DMS153 (cell line): ENCODE measurements at regions not wholly inside any gene's neighbourhood (a gene's known extent, or its start where the extent isn't known, plus 50 kb on each side); places are given as distances from the start of the nearest gene placed in this dataset.
"Not testable (repeated sequence)": the region's sequence is repeated elsewhere in the genome, so short reads cannot be mapped to it uniquely, and the experiment has no call there.

Experiments
- DNase-seq: peaks from one replicate; lab custom pipeline; 2025; lab: John Stamatoyannopoulos, UW

DNA sequence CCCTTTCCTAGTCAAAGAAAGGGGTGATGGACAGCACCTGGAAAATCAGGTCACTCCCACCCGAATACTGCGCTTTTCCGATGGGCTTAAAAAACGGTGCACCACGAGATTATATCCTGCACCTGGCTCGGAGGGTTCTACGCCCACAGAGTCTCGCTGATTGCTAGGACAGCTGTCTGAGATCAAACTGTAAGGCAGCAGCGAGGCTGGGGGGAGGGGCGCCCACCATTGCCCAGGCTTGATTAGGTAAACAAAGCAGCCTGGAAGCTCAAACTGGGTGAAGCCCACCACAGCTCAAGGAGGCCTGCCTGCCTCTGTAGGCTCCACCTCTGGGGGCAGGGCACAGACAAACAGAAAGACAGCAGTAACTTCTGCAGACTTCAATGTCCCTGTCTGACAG lies 783.4 kb downstream of the NSUN3 start:
- DNase-seq, result not testable (repeated sequence)

DNA sequence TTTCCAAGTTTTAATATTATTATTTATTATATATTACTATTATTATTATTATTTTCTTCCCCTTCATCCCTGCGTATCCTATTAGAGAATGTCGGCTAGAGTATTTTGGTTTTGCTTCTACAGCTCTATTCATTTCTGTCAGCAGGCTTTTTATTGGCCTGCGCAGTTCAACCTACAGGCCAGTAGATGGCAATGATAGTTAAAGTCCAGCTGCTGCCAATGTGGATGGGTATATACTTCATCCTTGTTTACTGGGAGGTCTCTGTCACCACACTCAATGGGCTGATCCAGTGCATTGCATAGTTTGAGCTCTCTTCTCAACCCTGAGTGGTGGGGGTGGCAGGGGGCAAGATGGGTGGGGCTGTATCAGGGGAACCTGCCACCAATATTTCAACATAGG lies 799.8 kb downstream of the NSUN3 start:
- no peak for DNase-seq

DNA sequence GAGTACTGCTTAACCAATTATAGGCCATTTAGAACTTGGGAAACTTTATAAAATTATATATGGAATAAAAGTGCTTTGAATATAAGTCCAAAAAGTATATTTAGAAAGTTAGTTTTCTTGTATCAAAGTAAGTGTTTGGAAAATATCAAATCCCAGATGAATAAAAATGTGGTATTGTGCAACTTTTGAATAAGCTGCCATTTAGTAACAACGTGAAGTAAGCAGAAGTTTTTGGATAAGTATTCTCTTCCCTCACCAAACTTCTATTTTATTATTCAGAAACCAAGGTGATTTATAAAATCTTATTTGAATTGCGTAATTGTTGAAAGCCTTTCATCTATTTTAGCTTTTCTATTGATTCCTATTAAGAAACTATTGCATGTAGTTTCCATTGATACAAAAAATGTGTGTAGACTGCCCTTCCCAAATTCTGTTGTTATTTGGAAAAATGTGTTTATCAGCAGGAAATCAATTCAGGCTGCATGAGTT lies 806.2 kb downstream of the NSUN3 start:
- DNase-seq, result no peak

DNA sequence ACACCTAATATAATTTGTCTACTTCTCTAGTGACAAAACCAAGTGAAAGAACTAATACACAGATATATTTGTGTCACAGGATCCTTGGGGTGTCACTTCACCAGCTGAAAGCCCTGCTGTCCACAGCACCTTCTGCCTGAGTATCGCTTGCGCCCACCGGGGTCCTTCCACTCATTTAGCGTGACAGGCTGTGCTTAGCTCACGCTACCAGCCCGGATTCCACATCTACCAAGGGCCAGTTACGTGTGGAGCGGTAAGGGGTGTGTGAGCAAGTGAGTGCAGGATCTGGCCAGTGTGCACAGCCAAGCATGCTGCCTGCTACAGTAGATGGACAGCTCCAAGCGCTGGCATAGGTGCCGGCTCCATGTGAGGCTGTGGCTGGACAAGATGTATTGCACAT lies 810.9 kb downstream of the NSUN3 start:
- no peak for DNase-seq

DNA sequence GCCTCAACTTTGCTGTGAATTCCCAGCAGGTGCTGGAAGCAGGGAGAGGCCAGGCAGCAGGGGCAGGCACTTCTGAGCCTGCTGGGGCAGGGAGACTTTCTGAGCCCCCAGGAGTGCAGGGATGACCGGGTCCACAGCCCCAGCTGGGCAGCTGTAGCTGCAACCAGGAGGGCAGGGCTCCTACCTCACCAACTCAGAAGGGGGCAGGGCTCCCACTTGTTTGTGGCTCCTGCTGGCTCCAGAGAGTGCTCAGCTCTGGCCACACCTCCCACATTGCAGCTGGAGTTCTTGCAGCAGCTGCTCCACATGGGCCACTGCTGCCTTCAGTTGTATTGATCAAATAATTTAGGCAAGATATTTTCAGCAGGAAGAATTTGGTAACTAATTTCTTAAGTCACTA lies 812.3 kb downstream of the NSUN3 start:
- DNase-seq, result no peak

DNA sequence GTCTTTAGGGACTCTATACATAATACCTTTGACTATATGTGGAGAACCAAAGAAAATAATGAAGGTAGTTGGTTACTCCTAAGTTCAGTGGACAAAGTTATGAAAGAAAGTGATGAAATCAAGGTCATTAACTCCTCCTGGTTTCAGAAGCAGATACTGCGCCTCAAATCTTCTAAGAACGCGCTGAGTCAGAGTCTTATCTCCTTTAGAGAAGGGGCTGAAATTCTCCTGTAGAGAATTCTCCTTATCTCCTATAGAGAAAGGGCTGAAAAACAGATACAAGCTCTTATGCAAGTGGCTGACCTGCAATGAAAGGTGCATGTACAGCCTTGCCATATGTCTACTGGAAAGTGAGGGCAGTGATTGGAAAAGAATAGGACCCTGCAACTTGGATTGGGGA lies 824.2 kb downstream of the NSUN3 start:
- DNase-seq, result no peak

DNA sequence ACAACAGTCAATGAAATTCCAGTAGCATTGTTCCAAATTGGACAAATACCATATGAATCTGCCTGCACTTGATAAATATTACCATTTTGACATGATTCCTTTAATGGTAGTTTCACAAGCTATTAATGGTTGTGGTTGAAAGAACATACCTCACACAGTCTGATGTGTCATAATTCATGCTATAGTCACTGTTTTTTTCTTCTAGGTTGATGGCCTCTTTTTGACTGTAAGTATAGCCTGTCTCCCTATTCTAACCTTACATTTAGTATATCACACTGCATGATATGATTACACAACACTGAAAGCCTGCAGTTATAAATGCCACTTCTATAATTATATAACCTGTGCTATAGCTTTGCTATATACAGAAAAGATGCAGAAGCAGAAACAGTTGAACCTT lies 834.1 kb downstream of the NSUN3 start:
- DNase-seq, result no peak

DNA sequence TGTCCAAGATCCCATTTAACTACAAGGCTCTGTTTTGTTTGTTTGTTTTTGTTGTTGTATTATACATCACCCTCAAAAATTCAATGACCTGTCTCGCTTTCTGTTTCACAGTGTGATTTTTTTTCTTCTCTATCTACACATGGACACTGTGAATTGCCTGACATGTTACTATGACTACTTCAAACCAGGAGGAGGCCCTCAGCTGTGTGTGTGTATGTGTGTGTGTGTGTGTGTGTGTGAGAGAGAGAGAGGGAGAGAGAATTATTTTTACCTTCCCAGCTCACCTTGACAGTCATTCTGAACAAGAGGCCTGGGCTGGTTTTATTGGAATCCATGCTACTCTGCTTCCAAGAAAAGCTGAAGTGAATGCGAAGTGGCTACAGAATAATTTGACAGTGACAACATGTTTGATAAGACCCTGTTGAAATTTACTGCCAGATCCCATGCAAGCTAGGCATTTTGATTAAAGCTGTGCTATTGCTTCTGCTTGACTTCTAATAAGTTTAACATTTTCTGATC lies 841.4 kb downstream of the NSUN3 start:
- DNase-seq, result no peak

DNA sequence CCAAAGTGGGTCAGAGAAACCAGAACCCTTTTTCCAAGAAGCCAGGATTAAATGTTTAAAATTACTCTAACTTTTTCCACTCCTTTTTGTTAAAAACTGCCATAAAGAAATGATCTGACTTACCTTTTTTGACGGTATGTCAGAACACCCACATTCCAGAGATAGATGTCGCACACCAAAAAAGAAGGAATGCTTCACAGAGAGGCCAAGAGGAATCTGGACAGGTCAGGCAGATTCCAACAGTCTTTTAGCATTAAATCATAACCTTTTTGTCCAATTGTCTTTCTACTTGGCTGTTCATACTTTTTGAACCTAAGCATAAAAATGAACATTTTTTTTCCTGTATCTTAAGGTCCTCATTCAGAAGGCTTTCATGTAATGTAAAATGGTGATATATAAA lies 846.9 kb downstream of the NSUN3 start:
- DNase-seq, result no peak

DNA sequence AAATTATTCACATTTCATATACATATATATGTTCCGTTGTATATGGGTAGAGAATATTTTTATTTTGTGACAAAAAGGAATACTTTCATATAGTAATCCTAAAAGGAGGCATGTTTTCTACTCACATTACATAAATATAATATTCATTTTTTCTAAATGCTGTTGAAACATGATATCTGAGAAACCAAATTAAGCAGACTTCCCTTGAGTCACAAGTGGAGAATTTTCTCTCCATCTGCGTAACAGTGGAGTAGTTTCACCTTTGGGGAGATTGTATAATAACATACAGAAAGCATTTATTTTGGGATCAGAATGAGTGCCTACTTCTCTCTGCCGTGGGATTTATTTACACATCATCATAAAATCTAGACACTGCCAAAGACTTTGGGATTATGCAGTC lies 849.8 kb downstream of the NSUN3 start:
- DNase-seq, result no peak

DNA sequence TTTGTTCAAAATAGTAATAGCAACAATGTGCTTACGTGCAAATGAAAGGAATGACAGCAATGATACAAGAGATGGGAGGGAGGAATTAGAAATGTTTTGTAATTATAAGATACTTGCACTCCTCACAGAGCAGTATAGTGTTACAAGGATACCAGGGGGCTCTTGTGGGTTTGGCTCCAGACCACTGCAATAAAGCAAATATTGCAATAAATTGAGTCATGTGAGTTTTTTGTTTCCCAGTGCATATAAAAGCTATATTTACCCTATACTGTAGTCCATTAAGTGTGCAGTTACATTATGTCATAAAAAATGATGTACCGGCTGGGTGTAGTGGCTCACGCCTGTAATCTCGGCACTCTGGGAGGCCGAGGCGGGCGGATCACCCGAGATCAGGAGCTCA lies 864.3 kb downstream of the NSUN3 start:
- DNase-seq, result no peak

DNA sequence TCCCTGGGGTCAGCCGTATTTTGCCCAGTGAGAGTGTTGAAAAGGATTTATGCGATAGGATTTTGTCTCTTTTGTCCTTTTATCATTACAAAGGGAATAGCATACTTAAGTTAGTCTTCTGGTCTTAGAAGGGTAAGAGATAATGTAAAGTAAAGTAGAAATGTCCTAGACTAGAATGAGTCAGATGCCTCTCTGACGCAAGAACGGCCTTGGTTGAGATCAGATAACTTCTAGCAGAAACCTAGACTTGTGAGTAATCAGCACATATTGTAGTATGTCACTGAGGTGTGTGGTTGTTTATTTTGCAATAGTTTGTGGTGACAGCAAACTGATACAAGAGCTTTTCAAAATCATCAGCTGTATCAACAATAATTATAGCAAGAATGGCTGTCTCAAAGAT lies 866.1 kb downstream of the NSUN3 start:
- DNase-seq, result no peak

DNA sequence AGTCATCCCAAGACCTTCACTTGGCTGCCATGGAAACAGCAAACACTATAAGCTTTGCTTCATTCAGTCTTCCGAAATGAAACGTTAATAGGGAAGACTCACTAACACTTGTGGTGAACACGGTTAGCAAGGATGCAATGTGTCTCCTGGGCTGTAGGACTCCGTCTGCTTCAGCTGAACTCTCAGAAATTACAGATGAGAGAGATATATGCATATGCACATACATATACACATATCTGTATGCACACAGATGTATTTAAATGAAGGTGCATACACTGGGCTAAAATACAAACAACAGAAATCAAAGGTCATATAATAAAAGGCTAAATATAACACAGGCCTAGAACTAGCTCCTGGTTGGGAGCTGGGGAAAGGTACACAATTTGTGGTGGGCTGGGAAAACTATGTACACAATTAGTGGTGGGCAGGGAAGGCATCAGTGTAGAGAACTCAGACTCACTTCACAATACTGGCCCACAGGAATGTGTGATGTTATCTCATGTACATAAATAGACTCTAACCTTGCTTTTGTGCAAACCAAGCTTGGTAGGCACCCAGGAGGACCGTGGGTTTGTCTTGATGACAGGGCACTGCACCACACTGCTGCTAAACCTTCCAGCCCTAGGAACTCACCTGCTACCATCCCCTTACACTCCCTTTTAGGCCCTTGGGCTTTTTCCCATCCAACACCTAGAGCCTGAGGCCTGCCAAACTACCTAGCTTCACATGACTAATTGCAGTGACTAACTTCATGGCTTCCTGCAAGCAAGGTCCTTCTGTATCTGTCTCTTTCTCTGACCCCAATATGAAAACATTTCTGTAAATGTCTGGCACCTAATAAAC lies 873.1 kb downstream of the NSUN3 start:
- DNase-seq, result no peak

DNA sequence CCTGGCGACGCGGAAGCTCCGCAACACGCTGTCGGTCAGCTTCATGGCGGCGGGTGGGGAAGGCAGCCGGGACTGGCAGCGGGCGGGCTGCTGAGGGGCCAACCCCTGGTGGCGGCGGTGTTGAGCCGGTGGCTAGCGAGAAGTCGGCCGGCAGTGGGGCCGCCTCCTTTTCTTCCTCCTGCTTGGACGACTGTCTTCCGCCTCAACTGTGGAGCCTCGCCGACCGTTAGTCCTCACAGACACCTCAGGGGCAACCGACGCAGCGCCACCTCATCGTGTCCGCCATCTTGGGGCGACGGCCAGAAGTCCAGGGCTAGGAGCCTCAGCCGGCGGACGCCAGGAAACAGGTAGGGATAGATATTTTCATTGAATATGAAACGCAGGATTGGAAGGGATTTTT lies 875.1 kb downstream of the NSUN3 start:
- no peak for DNase-seq

DNA sequence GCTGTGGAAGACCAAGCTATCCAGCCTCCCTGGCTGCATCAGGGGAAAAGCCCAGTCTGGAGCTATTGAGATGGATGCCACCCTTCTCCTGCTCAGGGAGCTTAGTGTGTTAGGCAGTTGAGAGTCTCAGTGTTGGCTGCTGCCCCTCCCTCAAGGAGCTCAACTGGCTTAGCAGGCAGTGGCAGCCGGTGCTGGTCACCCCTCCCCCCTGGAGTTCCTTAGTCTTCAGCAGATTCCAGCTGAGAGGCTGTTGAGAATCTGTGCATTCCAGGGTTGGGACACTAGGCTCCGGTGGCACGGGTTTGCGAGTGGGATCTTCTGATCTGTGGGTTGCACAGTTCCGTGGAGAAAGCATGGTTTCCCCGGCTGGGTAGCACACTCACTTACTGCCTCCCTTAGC lies 883.8 kb downstream of the NSUN3 start:
- no peak for DNase-seq

DNA sequence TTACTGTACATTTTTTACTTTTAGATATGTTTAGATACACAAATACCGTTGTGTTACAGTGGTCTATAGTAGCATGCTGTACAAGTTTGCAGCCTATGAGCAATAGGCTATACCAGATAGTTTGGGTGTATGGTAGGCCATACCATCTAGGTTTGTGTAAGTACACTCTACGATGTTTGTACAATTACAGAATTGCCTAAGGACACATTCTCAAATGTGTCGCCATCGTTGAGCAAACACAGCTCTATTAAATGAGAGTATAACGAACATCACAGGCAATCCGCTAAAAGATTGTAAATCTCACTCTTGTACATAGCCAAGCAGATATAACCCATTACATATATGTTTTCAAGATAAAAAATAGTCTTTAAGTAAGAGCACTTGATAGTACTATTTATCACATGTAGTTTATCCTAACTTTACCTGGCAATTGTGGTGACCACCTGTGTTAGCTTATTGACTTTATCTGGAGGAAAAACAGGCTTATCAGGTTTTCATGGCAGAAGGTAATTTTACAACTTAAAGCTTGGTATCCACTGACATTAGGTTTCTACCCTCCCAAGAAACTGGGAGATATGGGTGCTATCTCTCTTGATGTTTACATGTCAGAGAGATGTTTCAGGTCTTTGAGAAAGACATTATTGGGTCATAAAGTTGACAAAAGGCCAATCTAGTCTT lies 898.7 kb downstream of the NSUN3 start:
- DNase-seq, result no peak

DNA sequence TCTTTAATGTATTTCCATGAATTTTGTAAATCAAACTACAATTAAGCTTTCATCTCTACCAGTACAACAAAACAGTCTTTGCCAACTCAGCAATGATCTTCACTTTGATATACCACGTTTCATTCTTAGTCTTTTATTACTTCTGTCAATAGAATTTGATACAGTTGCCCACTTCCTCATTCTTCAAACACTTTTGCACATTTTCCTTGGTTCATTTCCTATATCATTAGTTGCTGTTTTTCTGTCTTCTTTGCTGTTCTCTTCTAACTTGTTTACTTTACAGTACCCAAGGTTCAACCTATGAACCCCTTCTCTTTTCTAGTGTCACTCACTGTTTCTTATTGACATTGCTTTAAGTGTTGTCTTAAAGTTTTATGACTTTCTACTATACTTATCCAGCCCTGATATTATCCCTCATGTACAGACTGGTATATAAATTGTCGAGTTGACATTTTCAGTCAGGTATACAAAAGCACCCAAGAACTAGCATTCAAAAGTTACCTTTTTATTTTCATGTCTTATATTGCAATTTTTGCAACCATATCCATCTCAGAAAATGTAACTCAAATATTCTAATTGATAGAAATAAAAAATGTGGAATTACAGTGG lies 903.1 kb downstream of the NSUN3 start:
- no peak for DNase-seq

DNA sequence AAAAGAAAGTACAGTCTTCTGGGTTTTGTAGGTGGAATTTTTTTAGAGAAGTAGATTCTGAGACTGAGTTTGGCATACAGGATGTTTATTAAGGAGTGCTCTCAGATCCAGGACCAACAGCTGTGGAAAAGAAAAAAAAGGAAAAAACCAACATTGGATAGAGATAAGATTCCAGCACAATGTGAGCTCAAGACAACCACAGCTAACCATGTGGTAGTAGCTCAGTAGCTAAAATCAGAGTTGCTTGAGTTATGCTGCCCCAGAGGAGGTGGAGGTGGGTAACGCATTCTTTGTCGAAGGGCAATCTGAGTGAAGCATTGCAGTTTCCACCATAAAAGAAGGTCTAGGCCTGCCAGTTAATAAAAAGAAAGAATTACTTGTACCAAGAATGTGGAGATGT lies 904.3 kb downstream of the NSUN3 start:
- DNase-seq, result no peak

DNA sequence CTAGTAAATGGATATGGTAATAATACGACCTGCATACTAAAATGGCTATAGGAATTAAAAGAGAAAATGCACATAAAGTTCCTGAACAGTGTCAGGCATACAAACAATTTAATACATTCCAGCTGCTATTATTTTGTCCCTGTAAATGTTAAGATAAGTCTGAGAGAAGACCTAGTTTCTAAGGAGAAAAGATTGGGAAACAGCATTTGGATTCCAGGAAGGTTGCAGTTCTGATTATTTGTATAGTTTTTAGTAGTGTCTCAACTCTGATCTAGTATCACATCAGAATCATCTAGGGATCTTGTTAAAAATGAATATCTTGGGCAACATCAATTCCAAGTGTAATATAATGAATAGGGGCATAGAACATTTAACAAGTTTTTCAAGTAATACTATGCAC lies 905.7 kb downstream of the NSUN3 start:
- no peak for DNase-seq

DNA sequence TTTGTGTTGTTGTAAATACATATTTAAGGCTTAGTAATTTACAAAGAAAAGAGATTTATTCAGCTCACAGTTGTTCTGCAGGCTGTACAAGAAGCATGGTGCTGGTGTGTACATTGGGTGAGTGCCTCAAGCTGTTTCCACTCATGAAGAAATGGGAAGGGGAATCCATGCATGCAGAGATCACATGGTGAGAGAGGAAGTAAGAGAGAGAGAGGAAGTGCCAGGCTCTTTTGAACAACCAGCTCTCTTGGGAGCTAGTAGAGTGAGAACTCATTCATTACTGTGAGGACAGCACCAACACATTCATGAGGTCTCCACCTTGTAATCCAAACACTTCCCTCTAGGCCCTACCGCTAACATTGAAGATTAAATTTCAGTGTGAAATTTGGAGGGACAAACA lies 909.2 kb downstream of the NSUN3 start:
- DNase-seq, result no peak

DNA sequence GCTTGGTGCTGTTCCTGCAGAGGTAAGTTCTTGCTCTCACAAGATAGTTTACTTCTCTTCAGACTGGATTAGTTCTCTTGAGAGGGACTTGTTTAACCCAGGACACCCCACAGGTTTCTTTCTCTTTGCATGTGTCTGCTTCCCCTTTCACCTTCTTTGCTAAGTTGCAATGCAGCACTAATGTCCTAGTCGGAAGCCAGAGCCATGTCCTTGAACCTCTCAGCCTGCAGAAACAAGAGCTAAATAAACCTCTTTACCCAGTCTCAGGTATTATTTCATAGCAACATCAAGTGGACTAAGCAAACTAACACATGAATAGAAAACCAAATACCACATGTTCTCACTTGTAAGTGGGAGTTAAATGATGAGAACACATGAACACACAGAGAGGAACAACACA lies 915.2 kb downstream of the NSUN3 start:
- peak; percentile 90 for DNase-seq

DNA sequence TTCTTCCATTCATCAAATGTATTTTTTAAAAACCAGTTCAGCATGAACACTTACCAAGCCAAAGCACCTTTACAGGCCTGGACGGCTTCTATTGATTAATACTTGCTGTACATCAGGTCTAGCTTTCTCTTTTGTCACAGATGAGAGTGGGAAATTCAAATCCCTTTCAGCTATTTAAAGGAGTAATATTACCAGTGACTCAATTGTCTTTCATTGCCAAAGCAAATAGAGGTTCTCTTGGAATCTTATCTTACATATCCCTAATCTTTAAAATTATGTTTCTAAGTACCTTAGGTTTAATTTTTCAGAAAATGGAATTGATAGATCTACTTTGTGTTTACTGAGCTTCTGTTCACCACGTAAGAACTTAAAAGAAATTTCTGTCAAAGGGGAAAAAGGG lies 922.9 kb downstream of the NSUN3 start:
- DNase-seq, result no peak
